Activated CD4-positive, alpha-beta T cell treated with anti-CD3 and anti-CD28 coated beads, Interleukin-2, amount 50 U/mL, for 24 hours (primary cell): ENCODE measurements at regions not wholly inside any gene's neighbourhood (a gene's known extent, or its start where the extent isn't known, plus 50 kb on each side); places are given as distances from the start of the nearest gene placed in this dataset.
"Not testable (repeated sequence)": the region's sequence is repeated elsewhere in the genome, so short reads cannot be mapped to it uniquely, and the experiment has no call there.

Source experiments
- DNase-seq, 2 donors: peaks; one replicate each; pipeline ENCODE4 v3.0.0-alpha.2; 2020; ENCODE audit warnings: low read depth in 1 of 2, low spot score in 1 of 2

DNA sequence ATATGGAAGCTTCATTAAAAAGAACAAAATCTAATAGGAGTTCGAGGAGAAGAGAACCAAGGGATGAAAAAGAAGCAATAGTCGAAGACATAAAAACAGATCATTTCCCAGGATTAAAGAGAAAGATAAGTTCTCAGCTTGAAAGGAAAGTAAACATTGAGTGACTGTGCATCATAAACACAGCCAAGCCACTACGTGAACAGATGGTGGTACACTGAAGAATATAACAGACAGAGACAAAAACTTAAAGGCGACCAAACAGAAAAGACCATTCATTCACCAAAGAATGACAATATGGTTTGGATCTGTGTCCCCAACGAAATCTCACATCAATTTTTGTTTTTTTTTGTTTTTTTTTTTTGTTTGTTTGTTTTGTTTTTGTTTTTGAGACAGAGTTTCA is 210.8 kb upstream of the LINGO1 start:
- DNase-seq = no peak

DNA sequence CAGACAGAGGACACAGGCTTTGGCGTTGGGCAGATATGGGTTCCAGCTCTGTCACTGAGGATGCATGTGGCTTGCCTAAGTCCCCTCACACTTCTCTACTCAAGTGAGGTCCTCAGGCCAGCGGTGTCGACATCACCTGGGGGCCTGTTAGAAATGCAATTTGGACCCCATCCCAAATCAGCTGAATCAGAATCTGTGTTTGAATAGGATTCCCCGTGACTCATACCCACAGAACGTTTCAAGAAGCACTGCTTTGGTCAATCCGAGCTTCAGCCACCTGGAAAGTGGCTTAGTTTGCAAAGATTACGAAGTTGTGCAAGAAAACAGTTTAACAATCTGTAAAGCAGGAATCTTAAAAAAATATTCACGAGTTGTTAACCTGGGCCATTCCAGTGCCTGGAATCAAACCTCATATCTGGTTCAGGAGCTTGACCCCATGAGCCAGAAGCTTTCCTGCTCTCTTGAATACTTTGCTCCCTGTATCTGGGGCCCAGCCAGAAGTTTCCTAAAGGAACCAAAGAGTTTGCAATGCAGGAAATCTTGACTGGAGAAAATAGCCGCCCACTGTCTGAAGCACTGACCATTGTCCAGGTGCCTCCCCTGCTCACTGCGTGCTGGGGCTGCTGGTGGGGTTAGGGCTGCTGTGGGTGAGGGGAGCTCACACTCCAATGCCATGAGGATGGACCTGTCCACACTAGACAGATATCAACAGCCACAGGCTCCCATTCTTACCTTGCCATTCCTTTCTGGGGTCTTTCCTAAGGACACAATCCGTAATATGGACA is 208.5 kb upstream of the LINGO1 start:
- no peak for DNase-seq

DNA sequence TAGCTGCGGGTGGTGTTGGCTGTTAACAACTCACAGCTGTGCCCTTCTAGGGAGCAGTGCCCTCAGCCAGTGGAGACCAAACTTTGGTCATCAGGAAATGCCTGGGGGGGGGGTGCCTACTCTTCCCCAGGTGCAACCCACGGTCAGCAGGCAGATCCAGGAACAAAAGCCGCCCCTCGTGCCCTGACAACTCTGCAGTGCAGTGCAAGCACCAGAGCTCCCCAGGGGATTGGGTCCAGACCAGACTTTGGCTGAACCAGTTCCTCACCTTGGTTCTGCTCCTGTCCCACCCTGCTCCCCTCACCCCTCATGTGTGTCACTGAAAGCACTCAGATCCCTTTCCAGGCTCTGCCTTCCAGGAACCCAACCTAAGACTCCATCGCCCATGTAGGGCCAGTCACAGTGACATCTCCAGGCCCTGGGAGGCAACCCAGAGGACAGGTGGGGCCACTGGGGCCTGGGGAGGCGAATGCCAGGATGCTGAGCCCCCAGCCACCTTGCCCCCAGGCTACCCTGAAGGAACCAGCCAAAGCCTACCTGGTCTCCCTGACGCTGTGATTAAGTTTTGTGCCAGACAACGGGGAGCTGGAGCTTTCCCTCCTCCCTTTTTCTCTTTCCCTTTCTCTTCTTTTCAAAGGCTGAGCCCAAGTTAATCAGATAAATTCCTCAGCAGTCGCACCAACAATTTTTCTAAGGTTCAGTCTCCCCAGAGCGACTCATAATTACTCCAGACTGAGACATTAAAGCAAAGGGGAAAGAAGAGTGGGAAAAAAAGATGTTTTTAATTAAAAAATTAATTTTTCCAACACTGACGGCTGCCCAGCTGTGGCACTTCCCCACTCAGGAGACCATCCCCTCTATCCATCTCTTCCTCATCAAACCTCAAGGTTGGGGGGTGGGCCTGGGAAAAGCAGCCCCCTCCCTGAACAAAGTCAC is 207.5 kb upstream of the LINGO1 start:
- no peak for DNase-seq

DNA sequence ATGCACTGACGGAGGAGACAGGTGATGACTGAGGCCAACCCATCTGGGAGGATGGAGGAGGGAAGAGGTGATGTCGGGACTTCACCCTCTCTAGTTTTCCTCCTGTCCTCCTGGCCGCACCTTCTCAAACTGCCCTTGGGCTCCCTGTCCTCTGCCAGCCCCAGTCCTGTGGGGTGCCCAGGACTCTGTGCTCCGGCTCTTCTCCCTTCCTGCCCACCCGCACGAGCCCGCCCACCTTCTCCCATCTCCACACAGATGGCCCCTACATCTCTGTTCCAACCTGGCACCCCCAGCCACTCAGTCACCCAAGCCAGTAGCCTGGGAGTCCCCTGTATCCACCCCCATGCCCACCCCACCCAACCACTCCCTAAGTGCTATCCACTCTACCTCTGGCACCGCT is 206.7 kb upstream of the LINGO1 start:
- no peak for DNase-seq

DNA sequence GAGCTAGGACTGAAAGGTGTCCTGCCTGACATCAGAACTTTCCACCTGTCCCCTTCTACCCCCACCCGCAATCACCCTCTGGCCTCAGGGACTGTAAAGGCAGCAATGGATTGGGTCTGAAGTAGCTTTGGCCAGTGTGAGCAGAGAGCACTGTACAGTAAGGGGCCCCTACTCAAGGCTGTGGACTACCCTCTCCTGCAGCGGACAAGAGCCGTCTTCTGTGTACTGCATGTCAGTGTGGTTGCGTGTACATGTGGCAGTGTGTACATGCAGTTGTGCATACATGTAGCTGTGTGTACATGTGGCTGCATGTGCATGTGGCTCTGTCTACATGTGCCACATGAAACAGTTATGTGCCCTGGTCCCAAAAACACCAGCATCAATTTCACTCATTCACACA is 205.9 kb upstream of the LINGO1 start:
- DNase-seq = no peak

DNA sequence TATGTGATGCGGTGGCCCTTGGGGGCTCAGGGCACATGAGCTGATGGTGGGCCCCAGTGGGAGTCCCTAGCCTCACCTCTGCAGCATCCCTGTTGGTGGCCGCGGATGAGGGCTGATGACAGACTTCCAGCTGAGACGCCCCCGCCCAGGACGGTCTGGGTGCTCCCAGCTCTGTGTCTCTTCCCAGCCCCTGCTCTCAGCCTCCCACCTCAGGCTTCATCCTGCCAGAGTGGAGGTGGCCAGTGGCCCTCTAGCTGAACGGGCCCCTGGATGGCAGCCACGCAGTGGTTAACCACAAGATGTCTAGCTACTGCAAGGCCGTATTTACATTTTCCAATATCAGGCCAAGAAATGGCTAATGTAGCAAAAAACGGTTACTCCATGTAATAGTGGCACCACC is 205.3 kb upstream of the LINGO1 start:
- no peak for DNase-seq

DNA sequence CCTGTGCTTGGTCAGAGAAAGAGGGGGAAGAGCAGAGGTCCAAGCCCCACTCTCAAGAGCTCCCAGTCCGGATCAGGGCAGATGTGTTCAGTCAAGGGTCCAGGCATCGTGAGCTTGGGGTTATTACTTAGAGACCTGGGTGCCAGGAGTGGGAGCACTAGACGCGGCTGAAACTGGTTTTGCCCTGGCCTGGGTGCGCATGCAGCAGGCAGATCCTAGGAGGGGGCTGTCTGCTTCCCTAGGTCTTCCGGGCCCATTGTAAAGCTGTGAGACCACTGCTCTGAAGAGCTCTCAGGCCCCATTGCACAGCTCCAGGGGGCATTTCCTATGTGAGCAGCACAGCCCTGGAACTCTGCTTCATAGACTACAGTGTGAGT is 204.9 kb upstream of the LINGO1 start:
- no peak for DNase-seq

DNA sequence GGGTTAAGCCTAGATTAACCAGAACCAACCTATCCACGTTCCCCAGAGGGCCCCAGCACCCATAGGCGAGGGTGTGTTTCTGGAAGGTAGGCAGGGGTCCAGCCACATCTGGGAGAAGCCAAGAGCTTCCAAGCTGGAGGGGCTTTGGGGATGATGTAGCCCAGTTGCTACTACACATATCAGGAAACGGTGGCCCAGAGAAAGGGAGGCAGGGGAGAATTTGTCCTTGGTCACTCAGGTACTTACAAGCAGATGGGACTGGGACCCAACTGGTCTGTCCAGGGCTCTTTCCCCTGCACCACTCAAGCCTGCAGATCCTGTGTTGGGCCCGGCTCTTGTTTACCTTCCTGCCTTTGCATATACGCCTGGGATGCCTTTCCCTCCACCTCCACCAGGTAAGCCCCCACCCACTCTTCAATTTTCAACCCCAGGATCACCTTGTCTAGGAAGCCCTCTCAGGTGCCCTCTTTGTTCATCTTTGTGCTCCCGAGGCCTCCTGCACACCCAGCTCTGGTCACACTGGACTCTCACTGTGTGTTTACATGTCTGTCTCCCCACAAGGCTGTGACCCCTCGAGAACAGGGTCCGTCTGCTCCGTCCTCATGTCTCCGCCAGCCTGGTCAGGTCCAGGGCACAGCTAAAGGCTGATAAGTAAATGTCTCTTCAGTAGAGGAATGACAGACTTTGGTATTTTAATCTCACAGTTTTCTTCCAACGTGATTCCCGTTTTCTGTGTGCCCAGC is 204.4 kb upstream of the LINGO1 start:
- no peak for DNase-seq

DNA sequence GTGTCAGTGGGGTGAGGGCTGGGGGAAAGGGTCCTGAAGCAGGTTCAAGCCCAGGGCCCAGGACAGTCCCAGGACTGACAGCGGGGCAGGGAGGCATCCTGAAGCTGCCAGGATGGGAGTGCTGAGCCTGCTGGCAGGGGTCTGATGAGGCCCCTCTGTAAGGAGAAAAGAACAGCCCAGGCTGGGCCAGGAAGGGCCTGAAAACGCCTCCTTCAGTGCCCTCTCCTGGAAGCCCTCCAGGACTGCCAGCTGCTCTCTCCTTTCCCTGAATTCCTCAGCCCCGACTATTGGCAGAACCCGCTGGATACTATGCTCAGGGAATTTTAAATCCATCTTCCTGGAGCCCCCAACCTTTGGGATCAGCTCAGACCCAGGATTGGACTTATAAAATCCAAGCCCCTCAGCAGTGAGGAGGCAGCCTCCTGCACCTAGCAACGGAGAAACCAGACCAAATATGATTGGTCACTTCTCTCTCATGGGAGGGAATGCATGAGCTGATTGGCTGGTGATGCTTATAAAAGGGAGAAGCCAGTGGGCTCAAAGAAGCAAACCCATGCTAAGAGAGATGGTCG is 203.5 kb upstream of the LINGO1 start:
- DNase-seq = no peak

DNA sequence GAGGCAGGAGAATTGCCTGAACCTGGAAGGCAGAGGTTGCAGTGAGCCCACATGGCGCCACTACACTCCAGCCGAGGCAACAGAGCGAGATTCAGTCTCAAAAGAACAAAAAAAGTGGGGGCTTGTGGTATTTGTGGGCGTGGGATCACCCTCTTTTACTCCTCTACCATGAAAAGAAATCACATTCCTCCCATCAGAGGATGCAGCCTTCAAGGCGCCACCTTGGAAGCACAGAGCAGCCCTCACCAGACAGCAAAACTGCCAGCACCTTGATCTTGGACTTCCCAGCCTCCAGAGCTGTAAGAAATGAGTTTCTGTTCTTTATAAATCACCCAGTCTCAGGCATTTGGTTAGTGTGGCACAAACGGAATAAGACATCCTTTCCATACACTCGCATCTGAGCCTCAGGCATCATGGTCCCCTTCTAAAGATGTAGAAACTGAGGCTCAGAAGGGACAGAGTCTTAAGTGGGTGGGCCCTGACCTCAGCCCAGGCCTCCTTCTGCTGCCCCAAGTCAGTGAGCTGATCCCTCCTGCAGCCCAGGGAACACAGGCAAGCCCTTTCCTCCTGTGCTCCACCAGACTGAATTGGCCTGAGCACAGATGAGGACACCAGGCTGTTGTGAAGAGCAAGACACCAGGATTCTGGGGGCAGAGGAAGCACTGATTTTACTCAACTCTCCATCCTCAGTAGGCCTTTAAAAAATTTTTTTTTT is 201.7 kb upstream of the LINGO1 start:
- DNase-seq = no peak

DNA sequence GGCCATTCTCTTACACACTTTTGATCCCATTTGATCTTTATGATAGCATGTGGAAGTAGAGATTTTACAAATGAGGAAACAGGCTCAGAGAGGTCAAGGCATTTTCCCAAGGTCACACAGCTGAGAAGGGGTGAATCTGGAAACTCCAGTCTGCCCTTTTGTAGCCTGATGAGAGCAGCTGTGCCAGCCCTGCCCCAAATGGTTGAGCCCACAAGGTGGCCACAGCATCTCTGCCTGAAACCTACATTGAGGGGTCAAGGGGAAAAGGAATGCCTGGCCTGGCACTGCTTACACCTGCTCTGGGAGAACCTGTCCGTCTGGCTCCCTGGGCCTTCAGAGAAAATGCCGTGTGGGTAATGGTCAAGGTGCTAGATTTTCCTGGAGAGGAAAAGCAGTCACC is 200.2 kb upstream of the LINGO1 start:
- no peak for DNase-seq

DNA sequence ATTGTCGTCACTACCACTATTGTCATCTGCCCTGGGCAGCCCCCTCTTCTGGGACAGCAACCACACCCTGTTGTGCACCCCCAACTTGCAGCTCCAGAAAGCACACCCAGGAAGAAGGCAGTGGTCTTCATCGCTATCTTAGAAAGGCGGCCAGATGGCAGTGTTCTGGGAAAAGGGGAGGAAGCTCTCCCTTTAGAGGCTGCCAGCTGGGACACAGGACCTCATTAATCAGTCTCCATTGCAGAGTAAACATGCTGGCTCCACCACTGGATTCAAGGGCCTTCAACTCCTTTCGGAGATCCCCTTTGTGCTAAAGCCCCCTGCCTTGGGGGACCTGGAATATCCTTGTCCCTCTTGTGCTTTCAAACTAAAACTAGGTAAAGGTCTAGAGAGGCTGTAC is 199.3 kb upstream of the LINGO1 start:
- DNase-seq = no peak

DNA sequence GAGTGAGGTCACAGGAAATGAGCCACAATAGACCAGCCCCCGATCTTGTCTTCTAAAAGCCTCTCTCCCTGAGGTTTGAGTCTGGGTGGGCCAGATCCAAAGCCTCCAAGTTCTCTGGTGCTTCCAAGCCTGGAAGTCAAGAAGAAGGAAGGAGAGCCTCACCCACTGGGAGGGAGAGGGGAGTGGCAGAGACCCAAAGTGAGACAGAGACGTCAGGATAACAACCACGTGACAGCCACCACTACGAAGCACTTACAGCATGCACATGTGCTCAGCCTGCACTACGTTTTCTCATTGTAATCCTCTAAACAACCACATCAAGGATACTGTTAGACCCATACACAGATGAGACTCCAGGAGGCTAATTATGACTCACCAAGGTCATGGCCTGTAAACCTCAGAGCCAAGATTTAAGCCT is 197.3 kb upstream of the LINGO1 start:
- no peak for DNase-seq

DNA sequence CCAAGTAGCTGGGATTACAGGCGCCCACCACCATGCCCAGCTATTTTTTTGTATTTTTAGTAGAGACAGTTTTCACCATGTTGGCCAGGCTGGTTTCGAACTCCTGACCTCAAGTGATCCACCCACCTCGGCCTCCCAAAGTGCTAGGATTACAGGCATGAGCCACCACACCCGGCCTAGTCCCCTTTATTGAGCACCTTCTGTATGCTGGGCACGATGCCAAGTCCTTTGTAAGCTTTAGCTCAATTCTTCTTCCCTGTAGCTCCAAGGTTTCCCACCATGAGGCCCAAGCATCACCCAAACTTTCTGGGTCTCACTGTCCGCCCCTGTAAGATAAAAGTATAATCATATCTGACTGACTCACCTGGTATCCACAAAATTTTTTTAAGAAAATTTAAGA is 196.6 kb upstream of the LINGO1 start:
- not testable (repeated sequence) for DNase-seq

DNA sequence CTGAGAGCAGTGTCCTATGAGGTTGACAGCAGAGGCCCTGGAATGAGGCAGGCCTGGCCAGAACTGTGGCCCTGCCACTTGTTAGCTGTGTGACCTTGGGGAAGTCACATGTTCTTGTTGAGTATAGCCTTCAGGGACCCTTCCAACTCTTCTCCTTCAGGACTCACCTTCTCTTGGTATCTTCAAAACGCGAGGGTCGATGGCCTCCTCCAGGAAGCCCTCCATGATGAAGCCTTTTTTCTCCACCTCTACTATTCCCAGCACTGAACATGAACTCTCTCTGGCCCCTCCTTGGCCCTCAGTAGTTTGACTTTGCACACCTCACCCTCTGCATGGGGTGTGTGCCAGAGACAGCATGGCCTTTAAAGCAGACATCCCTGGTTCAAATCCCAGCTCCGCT is 195.1 kb upstream of the LINGO1 start:
- DNase-seq = no peak

DNA sequence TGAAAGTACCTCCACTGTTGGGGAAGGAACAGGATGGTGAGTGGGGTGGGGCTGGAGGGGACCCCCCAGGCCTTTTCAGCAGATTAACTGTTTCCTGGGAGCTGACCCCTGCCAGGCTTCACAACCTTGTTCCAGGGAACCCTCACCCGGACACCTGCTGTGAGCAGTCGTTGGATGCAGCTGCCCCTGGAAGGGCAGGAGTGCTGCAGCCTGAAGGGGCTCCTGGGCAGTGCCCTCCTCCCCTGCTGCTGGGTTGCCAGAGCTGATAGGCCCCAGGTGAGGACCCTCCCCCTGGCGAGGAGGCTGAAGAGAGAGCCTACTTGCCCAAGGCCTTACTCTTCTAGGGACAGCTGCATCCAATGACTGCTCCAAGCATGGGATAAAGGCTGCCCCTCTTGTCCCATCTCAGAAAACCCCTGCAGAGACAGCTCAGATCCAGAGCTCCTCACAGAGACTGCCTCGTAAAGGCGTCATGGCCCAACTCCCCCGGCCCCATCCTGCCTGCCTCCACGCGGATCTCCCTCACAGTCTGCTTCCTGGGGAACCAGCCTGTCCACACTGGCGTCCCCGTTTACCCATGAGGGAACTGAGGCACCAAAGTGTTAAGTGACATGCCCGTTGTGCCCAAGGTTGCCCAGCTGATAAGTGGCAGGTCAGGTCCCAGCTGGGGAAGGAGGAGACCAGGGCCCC is 193.4 kb upstream of the LINGO1 start:
- no peak for DNase-seq

DNA sequence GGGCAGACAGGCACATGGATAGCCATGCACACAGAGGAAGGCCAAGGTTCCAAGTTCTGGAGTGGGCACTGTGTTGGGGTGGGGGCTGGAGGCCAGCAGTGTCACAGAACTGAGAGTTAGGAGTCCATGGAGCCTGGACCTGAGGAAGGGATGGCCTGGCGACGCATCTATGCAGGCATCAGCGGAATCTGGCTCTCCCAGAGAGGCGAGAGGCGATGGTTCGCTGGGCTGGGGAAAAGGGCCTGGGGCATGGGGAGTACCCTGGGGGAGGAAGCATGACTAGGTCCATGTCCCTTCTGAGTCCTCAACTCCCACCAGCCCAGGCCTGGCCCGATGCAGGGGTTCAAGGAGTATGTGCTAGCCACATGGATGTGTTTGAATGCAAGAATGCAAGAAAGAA is 192.8 kb upstream of the LINGO1 start:
- no peak for DNase-seq

DNA sequence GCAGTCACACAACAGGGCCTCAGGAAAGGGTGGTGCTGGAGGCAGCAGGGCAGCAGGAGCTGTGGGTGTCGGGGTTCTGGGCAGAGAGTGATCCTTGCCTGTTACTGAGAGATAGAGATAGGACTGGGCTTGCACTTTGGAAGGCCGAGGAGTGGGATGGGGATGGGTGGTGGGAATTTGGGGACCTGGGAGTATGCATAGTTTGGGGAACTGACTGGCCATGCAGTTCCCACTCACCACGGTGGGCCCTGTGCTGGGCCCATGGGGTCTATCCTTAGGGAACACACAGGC is 192.5 kb upstream of the LINGO1 start:
- no peak for DNase-seq

DNA sequence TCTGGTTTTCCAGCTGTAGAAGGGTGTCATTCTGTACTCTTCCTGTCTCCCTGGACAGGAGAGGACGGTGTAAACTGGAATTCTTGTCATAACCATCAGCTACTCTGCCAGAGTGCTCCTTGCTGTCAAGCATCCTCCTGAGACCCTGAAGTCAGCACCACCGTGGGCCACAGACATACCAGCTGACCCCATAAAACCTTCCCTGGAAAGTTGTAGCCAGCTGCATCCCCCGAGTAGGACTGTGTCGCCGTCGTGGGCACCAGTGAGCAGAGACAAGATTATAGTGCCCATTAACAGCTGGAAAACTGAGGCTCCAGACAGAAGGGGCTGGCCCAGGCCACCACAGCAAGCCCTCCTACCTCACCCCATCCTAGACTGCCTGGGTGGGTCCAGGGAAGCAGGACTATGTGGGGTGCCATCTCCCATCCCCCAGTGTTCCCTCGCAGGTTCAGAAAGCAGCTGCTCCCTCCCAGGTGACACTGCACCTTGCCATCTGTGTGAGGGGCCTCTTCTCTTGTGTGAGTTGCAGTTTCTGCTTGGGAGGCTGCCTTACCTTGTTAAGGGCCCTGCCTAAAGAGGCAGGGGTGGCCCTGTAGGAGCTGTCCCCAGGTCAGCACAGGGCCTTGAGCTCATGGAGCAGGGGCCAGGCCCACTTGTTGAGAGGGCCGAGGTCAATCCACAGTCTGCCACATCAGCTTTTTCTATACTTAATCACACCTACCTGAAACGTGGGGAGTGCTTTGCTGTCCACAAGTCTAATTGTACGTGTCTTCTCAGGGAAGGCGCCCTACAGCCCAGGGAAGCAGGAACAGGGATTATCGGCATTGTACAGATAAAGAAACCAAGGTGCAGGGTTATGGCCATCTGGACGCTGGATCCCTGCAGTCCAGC is 191.9 kb upstream of the LINGO1 start:
- DNase-seq = no peak
